K562 (cell line): ENCODE measurements at regions not wholly inside any gene's neighbourhood (a gene's known extent, or its start where the extent isn't known, plus 50 kb on each side); places are given as distances from the start of the nearest gene placed in this dataset.

Experiments
- ATAC-seq: fragments of 200-7000 bp; cut with Tn5 transposase; 3 replicates; pipeline ENCODE4 v1.9.1; 2020; ENCODE audit warnings: moderate library complexity
- BruUV-seq: library from RNA; stranded (reverse); fragments of 400-500 nt; replicated peaks from 2 replicates; lab custom pipeline; 2021; lab: Mats Ljungman, UMichigan
- CTCF ChIA-PET: fragments of 300-600 bp; formaldehyde crosslinking; extraction: SDS; loops from one replicate; lab custom pipeline; 2021; ENCODE audit warnings: low intra/inter-chr PET ratio; lab: Yijun Ruan, JAX
- POLR2A ChIA-PET: fragments of 300-600, 350-650 bp; sonication (Branson Sonifier 250); formaldehyde crosslinking; extraction: SDS; loops from one replicate; lab custom pipeline; 2021; ENCODE audit warnings: antibody characterized with exemption, inconsistent platforms; lab: Yijun Ruan, JAX
- DNase-seq, 4 experiments: peaks; one replicate each; pipeline versions ENCODE4 v3.0.0 to v3.0.0-alpha.2; 2011 to 2018; ENCODE audit warnings: low spot score in 3 of 4, mixed read lengths in 3 of 4; ENCODE audit errors: extremely low read depth in 1 of 4
- FAIRE-seq: peaks from 2 replicates; lab custom pipeline; 2011; peaks lifted over from hg19 to GRCh38; lab: Jason Lieb, UNC
- H2AFZ ChIP-seq: 2 replicates; pipeline ENCODE4 v1.6.0; 2011; ENCODE audit warnings: low read depth, low read length, control low read depth, inconsistent platforms
- H3K27ac ChIP-seq: fragments of 200-600 bp; 3 replicates; pipeline ENCODE4 v1.8.0; 2011; ENCODE audit warnings: low read depth, mild to moderate bottlenecking, control low read depth, inconsistent platforms, low read length, moderate library complexity, mixed read lengths; ENCODE audit errors: extremely low read depth
- H3K27me3 ChIP-seq, 2 experiments: fragments of 300-600 bp in 1 of 2; 2 replicates in 1 of 2; 3 replicates in 1 of 2; pipeline versions ENCODE4 v1.6.0 to v1.8.0; 2011; ENCODE audit warnings: inconsistent platforms in 2 of 2, low read length in 2 of 2, mild to moderate bottlenecking in 1 of 2, mixed read lengths in 1 of 2, moderate library complexity in 1 of 2; ENCODE audit not compliant: control insufficient read depth in 2 of 2, insufficient read depth in 2 of 2
- H3K36me3 ChIP-seq: fragments of 300-600 bp; 3 replicates; pipeline ENCODE4 v1.8.0; 2011; ENCODE audit warnings: mild to moderate bottlenecking, low read length, inconsistent platforms; ENCODE audit not compliant: control insufficient read depth, insufficient read depth
- H3K4me1 ChIP-seq, 2 experiments: fragments of 200-600 bp in 1 of 2; replicated peaks in 1 of 2; 2 replicates in 1 of 2; 3 replicates in 1 of 2; pipeline versions ENCODE4 v1.5.1 to v1.8.0; 2011; ENCODE audit warnings: inconsistent platforms in 2 of 2, low read length in 2 of 2, mild to moderate bottlenecking in 1 of 2, mixed read lengths in 1 of 2, moderate library complexity in 1 of 2; ENCODE audit not compliant: control insufficient read depth in 2 of 2, insufficient read depth in 2 of 2
- H3K4me2 ChIP-seq: 2 replicates; pipeline ENCODE4 v1.6.1; 2011; ENCODE audit warnings: low read length, control low read depth, inconsistent platforms, mixed read lengths; ENCODE audit not compliant: insufficient read depth
- H3K4me3 ChIP-seq: fragments of 200-600 bp; sonication (generic), shearing (Covaris generic); 2 replicates; pipeline ENCODE4 v1.5.1; 2016; ENCODE audit warnings: control low read depth, inconsistent platforms
- H3K79me2 ChIP-seq: fragments of 200-600 bp; 3 replicates; pipeline ENCODE4 v1.8.0; 2011; ENCODE audit warnings: low read length, inconsistent platforms; ENCODE audit not compliant: control insufficient read depth, insufficient read depth
- H3K9ac ChIP-seq, 2 experiments: 2 replicates each; pipeline versions ENCODE4 v1.6.0 to v1.6.1; 2011; ENCODE audit warnings: low read depth in 2 of 2, low read length in 2 of 2, control low read depth in 1 of 2, inconsistent platforms in 1 of 2, mild to moderate bottlenecking in 1 of 2, mixed read lengths in 1 of 2; ENCODE audit not compliant: insufficient read depth in 1 of 2
- H3K9me1 ChIP-seq: one replicate; pipeline ENCODE4 v1.6.0; 2011; ENCODE audit warnings: inconsistent platforms, mild to moderate bottlenecking, low read length, moderate library complexity; ENCODE audit not compliant: control insufficient read depth, insufficient read depth
- H3K9me3 ChIP-seq: replicated peaks from 2 replicates; pipeline ENCODE4 v1.5.1; 2011; ENCODE audit warnings: low read depth, low read length, inconsistent platforms; ENCODE audit not compliant: control insufficient read depth, insufficient read depth
- H4K20me1 ChIP-seq: replicated peaks from 2 replicates; pipeline ENCODE4 v1.6.1; 2011; ENCODE audit warnings: low read length, inconsistent platforms, mixed read lengths; ENCODE audit not compliant: control insufficient read depth, insufficient read depth
- BMI1 ChIP-seq: fragments of 150-350 bp; IDR thresholded peaks from 2 replicates; pipeline ENCODE4 v1.6.1; 2014; ENCODE audit warnings: low read length
- CBX3 ChIP-seq, 2 experiments: IDR thresholded peaks; 1 replicate in 1 of 2; 2 replicates in 1 of 2; pipeline ENCODE4 v1.6.1; 2012; ENCODE audit warnings: inconsistent platforms in 2 of 2, low read length in 2 of 2, borderline replicate concordance in 1 of 2, control low read depth in 1 of 2
- CSDE1 ChIP-seq, 2 experiments: fragments of 450-650 bp; IDR thresholded peaks; 2 replicates each; pipeline ENCODE4 v1.6.1; 2016; ENCODE audit warnings: mild to moderate bottlenecking in 1 of 2
- FUS ChIP-seq: fragments of 200-400 bp; formaldehyde crosslinking; optimal IDR thresholded peaks from 2 replicates; pipeline ENCODE3; 2017; ENCODE audit warnings: low read depth, low read length
- HDAC2 ChIP-seq: fragments of 450-650 bp; IDR thresholded peaks from 2 replicates; pipeline ENCODE4 v1.6.1; 2016; ENCODE audit warnings: mild to moderate bottlenecking
- NR4A1 ChIP-seq, 2 experiments: fragments of 250-450 bp in 1 of 2; fragments of 450-650 bp in 1 of 2; sonication (Bioruptor Pico) in 1 of 2; IDR thresholded peaks; 2 replicates each; pipeline versions ENCODE4 v1.4.0 to v1.6.1; 2016 to 2020; ENCODE audit warnings: mild to moderate bottlenecking in 2 of 2, missing compliant biosample characterization in 1 of 2, missing genetic modification characterization in 1 of 2, moderate library complexity in 1 of 2
- PRPF4 ChIP-seq: fragments of 200-400 bp; formaldehyde crosslinking; IDR thresholded peaks from one replicate; pipeline ENCODE4 v1.6.1; 2017; ENCODE audit warnings: low read length, low read depth, mild to moderate bottlenecking; ENCODE audit not compliant: insufficient read depth, poor library complexity, severe bottlenecking
- PURB ChIP-seq: sonication (generic); formaldehyde crosslinking; IDR thresholded peaks from 2 replicates; pipeline ENCODE4 v1.9.0; 2021; ENCODE audit warnings: low read depth, mild to moderate bottlenecking, missing genetic modification reagents
- XRCC4 ChIP-seq: IDR thresholded peaks from one replicate; pipeline ENCODE4 v1.6.1; 2011; ENCODE audit not compliant: insufficient read depth, insufficient read length; ENCODE audit errors: extremely low read depth
- ZC3H4 ChIP-seq: sonication (generic); formaldehyde crosslinking; IDR thresholded peaks from 2 replicates; pipeline ENCODE4 v1.9.0; 2021; ENCODE audit warnings: missing genetic modification reagents, borderline replicate concordance
- ZNF324 ChIP-seq: fragments of 250-450 bp; sonication (Bioruptor Pico); IDR thresholded peaks from 2 replicates; pipeline ENCODE4 v1.4.0; 2020; ENCODE audit warnings: mild to moderate bottlenecking
- WGBS: fragments of 100-300 bp; shearing (Covaris generic); methylation state at CpG from one replicate; pipeline ENCODE4 v1.1.6; 2016; ENCODE audit warnings: low coverage, mixed read lengths; ENCODE audit not compliant: insufficient coverage; ENCODE audit errors: missing lambda C conversion rate; 5-methylcytosine and 5-hydroxymethylcytosine counted together
- in situ Hi-C: fragments of 300-500 bp; cut with MboI; formaldehyde crosslinking; loops from 4 replicates; pipeline ENCODE4 v1.15.0; 2018; ENCODE audit warnings: inconsistent platforms, mixed read lengths
- intact Hi-C: fragments of 100-400 bp; cut with micrococcal nuclease; formaldehyde crosslinking; loops from 2 replicates; pipeline ENCODE4 v1.14.2; 2022
- TF ChIP-seq, protein P1 (sequence below): fragments of 200-800 bp; sonication (Bioruptor generic); IDR thresholded peaks from 2 replicates; pipeline ENCODE4 v1.6.1; 2016; ENCODE audit warnings: missing genetic modification characterization, missing compliant biosample characterization
- TF ChIP-seq, protein P2 (sequence below): fragments of 250-450 bp; sonication (Bioruptor Pico); IDR thresholded peaks from 2 replicates; pipeline ENCODE4 v1.5.0; 2021; ENCODE audit warnings: mild to moderate bottlenecking, moderate library complexity

DNA sequence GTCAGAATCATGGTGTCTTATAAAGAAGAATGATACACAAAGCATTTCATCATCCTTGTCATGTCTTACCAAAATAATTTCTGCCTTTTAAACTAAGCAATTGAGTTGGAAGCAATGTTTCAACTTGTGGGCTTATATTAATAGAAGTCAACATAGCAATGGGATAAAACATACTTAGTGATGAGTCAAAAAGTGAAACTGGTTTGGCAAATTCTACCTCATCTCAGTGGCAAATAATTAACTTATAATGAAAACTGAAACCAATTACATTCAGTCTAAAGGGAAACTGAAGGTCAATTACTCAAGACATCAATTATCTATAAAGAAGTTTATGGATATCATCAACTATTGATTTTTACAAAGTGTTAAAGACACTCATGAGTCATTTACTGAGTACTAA is 463.8 kb downstream of the BMP2 start (continued):
- no peak for TF ChIP-seq ZC3H4
- TF ChIP-seq XRCC4, result no peak
- TF ChIP-seq ZNF324 (CRISPR knock-in tag), result no peak
- TF ChIP-seq NR4A1 (CRISPR knock-in tag; IDR thresholded peaks at IDR 0.05), result no peak
- no peak for TF ChIP-seq NR4A1 (tag; IDR thresholded peaks at IDR 0.05)
- no peak for TF ChIP-seq CSDE1 (IDR thresholded peaks at IDR 0.05)
- no peak for TF ChIP-seq FUS
- no peak for TF ChIP-seq BMI1

DNA sequence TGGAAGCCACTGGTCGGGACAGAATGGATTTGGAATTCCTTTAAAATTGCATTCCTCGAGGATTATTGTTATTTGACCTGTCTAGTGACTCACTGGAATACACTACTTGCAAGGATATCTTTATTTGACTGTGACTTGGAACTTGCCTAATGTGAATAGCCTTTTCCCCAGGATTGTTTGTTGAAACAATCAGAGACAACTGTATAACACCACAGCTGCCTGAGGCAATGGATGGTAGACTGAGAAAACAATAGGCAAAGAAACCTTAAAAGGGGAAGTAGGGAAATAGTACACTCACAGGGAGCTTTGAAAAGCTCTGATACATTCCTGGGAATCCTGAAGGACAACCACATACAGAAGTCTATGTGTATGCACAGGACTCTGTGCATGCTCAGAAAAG is 465.3 kb downstream of the BMP2 start:
- WGBS, result 0% methylated on average over 2 of the region's 2 CpGs

More for the DNA sequence above, 465.3 kb downstream of the BMP2 start:
- no peak overlapping the region for H3K4me3 ChIP-seq
- in situ Hi-C loops (no loop called here), intact Hi-C loops (no loop called here)
- no peak for FAIRE-seq
- no peaks in the 10 kb centered on the region for H3K9me3 ChIP-seq
- no peaks in the 10 kb centered on the region for H3K36me3 ChIP-seq
- BruUV-seq, result no TSS peak
- H3K4me1 ChIP-seq, result no peaks in the 10 kb centered on the region
- H2AFZ ChIP-seq, result no peak overlapping the region
- no peaks in the 10 kb centered on the region for H3K79me2 ChIP-seq
- no peak overlapping the region for H3K27ac ChIP-seq
- no peak for TF ChIP-seq PRPF4
- no peak for TF ChIP-seq CBX3 (IDR thresholded peaks at IDR 0.05; ENCODE audit: borderline replicate concordance in 1 of 2, low read length in 2 of 2)
- TF ChIP-seq, protein P1, sequence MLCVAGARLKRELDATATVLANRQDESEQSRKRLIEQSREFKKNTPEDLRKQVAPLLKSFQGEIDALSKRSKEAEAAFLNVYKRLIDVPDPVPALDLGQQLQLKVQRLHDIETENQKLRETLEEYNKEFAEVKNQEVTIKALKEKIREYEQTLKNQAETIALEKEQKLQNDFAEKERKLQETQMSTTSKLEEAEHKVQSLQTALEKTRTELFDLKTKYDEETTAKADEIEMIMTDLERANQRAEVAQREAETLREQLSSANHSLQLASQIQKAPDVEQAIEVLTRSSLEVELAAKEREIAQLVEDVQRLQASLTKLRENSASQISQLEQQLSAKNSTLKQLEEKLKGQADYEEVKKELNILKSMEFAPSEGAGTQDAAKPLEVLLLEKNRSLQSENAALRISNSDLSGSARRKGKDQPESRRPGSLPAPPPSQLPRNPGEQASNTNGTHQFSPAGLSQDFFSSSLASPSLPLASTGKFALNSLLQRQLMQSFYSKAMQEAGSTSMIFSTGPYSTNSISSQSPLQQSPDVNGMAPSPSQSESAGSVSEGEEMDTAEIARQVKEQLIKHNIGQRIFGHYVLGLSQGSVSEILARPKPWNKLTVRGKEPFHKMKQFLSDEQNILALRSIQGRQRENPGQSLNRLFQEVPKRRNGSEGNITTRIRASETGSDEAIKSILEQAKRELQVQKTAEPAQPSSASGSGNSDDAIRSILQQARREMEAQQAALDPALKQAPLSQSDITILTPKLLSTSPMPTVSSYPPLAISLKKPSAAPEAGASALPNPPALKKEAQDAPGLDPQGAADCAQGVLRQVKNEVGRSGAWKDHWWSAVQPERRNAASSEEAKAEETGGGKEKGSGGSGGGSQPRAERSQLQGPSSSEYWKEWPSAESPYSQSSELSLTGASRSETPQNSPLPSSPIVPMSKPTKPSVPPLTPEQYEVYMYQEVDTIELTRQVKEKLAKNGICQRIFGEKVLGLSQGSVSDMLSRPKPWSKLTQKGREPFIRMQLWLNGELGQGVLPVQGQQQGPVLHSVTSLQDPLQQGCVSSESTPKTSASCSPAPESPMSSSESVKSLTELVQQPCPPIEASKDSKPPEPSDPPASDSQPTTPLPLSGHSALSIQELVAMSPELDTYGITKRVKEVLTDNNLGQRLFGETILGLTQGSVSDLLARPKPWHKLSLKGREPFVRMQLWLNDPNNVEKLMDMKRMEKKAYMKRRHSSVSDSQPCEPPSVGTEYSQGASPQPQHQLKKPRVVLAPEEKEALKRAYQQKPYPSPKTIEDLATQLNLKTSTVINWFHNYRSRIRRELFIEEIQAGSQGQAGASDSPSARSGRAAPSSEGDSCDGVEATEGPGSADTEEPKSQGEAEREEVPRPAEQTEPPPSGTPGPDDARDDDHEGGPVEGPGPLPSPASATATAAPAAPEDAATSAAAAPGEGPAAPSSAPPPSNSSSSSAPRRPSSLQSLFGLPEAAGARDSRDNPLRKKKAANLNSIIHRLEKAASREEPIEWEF (CRISPR knock-in tag), result no peak
- no peak for TF ChIP-seq PURB (CRISPR knock-in tag)
- TF ChIP-seq, protein P2, sequence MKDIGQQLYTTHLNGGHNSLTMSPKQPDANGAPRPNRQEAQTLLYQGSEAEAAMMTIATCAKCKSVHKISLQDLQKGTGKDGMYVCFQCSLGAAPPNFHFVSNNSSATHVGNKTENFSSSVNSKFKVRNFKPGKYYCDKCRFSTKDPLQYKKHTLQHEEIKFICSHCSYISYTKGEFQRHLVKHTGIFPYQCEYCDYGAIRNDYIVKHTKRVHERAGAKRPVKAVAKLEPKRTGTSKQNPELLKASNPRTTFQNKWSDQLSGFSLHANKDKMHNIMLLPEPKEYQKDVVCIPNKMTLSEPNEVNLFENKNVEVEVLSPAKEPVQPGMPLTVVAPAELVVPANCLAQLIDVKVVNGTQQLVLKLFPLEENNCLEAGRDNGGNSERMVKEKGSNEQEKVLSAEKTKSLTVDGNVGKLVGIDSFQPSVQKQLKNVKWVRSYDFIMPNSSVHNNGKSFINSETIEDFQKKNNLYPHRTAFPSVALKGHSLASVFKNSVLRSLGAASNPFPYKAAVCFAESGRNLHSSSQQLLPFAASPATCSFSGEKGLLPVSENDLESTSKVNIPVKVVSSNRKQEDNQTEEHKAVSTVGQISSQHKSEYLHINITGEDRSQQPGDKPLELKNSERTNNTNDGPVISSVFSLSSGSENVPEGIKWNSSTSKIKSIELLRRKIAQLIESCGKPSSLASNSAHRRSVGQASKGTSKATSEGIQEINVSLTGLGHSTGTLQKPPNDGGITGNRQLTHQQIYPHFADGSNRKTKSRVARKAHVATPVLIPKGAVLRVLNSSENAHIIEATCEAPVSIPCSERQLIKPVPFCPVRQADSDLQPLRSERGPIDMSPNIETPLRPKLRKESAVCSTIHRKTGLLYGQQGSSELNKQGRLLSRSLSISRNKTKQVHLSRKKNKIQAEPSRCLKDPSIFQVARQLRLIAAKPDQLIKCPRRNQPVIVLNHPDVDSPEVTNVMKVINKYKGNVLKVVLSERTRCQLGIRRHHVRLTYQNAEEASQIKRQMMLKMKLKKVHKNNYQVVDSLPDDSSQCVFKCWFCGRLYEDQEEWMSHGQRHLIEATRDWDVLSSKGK (CRISPR knock-in tag), result no peak
- no peak for TF ChIP-seq HDAC2
- H3K27me3 ChIP-seq, result no peaks in the 10 kb centered on the region
- H3K9ac ChIP-seq, result no peak overlapping the region
- DNase-seq, result no peak
- POLR2A ChIA-PET, result no interaction called here
- no peak overlapping the region for H3K4me2 ChIP-seq
- ATAC-seq, result no peak
- no peaks in the 10 kb centered on the region for H4K20me1 ChIP-seq
- H3K9me1 ChIP-seq, result no peaks in the 10 kb centered on the region
- CTCF ChIA-PET, result no interaction called here
